HEK293 (cell line): ENCODE measurements at regions not wholly inside any gene's neighbourhood (a gene's known extent, or its start where the extent isn't known, plus 50 kb on each side); places are given as distances from the start of the nearest gene placed in this dataset.

Experiments
- ATF2 ChIP-seq: fragments of 450-650 bp; formaldehyde crosslinking; IDR thresholded peaks from 2 replicates; pipeline ENCODE4 v1.5.1; 2016; ENCODE audit warnings: missing biosample characterization, missing genetic modification characterization, low read depth
- EGR2 ChIP-seq: fragments of 450-650 bp; formaldehyde crosslinking; IDR thresholded peaks from 2 replicates; pipeline ENCODE4 v1.5.1; 2016; ENCODE audit warnings: low read depth, missing biosample characterization, missing genetic modification characterization
- IKZF3 ChIP-seq: fragments of 450-650 bp; IDR thresholded peaks from 2 replicates; pipeline ENCODE4 v1.5.0; 2018; ENCODE audit warnings: missing biosample characterization, mild to moderate bottlenecking, missing genetic modification characterization, moderate library complexity
- KLF8 ChIP-seq: fragments of 450-650 bp; formaldehyde crosslinking; IDR thresholded peaks from 2 replicates; pipeline ENCODE4 v1.5.1; 2016; ENCODE audit warnings: missing biosample characterization, missing genetic modification characterization
- SP2 ChIP-seq: fragments of 450-650 bp; formaldehyde crosslinking; IDR thresholded peaks from 2 replicates; pipeline ENCODE4 v1.5.1; 2016; ENCODE audit warnings: missing biosample characterization, missing genetic modification characterization
- ZBTB1 ChIP-seq: fragments of 450-650 bp; formaldehyde crosslinking; IDR thresholded peaks from 2 replicates; pipeline ENCODE4 v1.5.1; 2016; ENCODE audit warnings: missing biosample characterization, missing genetic modification characterization
- ZBTB11 ChIP-seq: fragments of 450-650 bp; formaldehyde crosslinking; conservative IDR thresholded peaks from 2 replicates; pipeline ENCODE4 v1.5.1; 2016; ENCODE audit warnings: low read depth, missing biosample characterization, missing genetic modification characterization
- ZBTB26 ChIP-seq: fragments of 450-650 bp; formaldehyde crosslinking; optimal IDR thresholded peaks from 2 replicates; pipeline ENCODE3; 2016; ENCODE audit warnings: missing biosample characterization, mild to moderate bottlenecking, missing genetic modification characterization
- ZFP3 ChIP-seq: fragments of 450-650 bp; formaldehyde crosslinking; IDR thresholded peaks from 2 replicates; pipeline ENCODE4 v1.5.1; 2016; ENCODE audit warnings: low read depth, missing biosample characterization, missing genetic modification characterization
- ZFP69B ChIP-seq: fragments of 450-650 bp; formaldehyde crosslinking; IDR thresholded peaks from 2 replicates; pipeline ENCODE4 v1.5.1; 2016; ENCODE audit warnings: missing biosample characterization, missing genetic modification characterization
- TF ChIP-seq, protein P1 (sequence below): fragments of 450-650 bp; formaldehyde crosslinking; IDR thresholded peaks from 2 replicates; pipeline ENCODE4 v1.5.1; 2016; ENCODE audit warnings: missing biosample characterization, missing genetic modification characterization
- TF ChIP-seq, protein P2 (sequence below): fragments of 450-650 bp; formaldehyde crosslinking; IDR thresholded peaks from 2 replicates; pipeline ENCODE4 v1.5.1; 2016; ENCODE audit warnings: missing biosample characterization, missing genetic modification characterization
- TF ChIP-seq, protein P3 (sequence below): fragments of 450-650 bp; formaldehyde crosslinking; IDR thresholded peaks from 2 replicates; pipeline ENCODE4 v1.5.1; 2017; ENCODE audit warnings: missing biosample characterization, missing genetic modification characterization
- TF ChIP-seq, protein P4 (sequence below): fragments of 450-650 bp; formaldehyde crosslinking; IDR thresholded peaks from 2 replicates; pipeline ENCODE4 v1.5.1; 2016; ENCODE audit warnings: missing biosample characterization, missing genetic modification characterization

GRCh38 chr2:215535741-215536140 is 99.9 kb upstream of the FN1 start:
- TF ChIP-seq, protein P1, sequence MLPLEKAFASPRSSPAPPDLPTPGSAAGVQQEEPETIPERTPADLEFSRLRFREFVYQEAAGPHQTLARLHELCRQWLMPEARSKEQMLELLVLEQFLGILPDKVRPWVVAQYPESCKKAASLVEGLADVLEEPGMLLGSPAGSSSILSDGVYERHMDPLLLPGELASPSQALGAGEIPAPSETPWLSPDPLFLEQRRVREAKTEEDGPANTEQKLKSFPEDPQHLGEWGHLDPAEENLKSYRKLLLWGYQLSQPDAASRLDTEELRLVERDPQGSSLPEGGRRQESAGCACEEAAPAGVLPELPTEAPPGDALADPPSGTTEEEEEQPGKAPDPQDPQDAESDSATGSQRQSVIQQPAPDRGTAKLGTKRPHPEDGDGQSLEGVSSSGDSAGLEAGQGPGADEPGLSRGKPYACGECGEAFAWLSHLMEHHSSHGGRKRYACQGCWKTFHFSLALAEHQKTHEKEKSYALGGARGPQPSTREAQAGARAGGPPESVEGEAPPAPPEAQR (tag by site-specific recombination) = no peak
- TF ChIP-seq IKZF3 (tag by site-specific recombination) = no peak
- no peak for TF ChIP-seq ZFP69B
- TF ChIP-seq, protein P2, sequence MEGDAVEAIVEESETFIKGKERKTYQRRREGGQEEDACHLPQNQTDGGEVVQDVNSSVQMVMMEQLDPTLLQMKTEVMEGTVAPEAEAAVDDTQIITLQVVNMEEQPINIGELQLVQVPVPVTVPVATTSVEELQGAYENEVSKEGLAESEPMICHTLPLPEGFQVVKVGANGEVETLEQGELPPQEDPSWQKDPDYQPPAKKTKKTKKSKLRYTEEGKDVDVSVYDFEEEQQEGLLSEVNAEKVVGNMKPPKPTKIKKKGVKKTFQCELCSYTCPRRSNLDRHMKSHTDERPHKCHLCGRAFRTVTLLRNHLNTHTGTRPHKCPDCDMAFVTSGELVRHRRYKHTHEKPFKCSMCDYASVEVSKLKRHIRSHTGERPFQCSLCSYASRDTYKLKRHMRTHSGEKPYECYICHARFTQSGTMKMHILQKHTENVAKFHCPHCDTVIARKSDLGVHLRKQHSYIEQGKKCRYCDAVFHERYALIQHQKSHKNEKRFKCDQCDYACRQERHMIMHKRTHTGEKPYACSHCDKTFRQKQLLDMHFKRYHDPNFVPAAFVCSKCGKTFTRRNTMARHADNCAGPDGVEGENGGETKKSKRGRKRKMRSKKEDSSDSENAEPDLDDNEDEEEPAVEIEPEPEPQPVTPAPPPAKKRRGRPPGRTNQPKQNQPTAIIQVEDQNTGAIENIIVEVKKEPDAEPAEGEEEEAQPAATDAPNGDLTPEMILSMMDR (tag by site-specific recombination) = no peak
- TF ChIP-seq, protein P3, sequence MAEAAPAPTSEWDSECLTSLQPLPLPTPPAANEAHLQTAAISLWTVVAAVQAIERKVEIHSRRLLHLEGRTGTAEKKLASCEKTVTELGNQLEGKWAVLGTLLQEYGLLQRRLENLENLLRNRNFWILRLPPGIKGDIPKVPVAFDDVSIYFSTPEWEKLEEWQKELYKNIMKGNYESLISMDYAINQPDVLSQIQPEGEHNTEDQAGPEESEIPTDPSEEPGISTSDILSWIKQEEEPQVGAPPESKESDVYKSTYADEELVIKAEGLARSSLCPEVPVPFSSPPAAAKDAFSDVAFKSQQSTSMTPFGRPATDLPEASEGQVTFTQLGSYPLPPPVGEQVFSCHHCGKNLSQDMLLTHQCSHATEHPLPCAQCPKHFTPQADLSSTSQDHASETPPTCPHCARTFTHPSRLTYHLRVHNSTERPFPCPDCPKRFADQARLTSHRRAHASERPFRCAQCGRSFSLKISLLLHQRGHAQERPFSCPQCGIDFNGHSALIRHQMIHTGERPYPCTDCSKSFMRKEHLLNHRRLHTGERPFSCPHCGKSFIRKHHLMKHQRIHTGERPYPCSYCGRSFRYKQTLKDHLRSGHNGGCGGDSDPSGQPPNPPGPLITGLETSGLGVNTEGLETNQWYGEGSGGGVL (tag by site-specific recombination) = no peak
- TF ChIP-seq, protein P4, sequence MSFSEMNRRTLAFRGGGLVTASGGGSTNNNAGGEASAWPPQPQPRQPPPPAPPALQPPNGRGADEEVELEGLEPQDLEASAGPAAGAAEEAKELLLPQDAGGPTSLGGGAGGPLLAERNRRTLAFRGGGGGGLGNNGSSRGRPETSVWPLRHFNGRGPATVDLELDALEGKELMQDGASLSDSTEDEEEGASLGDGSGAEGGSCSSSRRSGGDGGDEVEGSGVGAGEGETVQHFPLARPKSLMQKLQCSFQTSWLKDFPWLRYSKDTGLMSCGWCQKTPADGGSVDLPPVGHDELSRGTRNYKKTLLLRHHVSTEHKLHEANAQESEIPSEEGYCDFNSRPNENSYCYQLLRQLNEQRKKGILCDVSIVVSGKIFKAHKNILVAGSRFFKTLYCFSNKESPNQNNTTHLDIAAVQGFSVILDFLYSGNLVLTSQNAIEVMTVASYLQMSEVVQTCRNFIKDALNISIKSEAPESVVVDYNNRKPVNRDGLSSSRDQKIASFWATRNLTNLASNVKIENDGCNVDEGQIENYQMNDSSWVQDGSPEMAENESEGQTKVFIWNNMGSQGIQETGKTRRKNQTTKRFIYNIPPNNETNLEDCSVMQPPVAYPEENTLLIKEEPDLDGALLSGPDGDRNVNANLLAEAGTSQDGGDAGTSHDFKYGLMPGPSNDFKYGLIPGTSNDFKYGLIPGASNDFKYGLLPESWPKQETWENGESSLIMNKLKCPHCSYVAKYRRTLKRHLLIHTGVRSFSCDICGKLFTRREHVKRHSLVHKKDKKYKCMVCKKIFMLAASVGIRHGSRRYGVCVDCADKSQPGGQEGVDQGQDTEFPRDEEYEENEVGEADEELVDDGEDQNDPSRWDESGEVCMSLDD (tag by site-specific recombination) = no peak
- TF ChIP-seq ZBTB26 = no peak
- no peak for TF ChIP-seq KLF8 (tag by site-specific recombination)
- TF ChIP-seq ZFP3 (tag by site-specific recombination) = no peak
- TF ChIP-seq SP2 (tag by site-specific recombination) = no peak
- no peak for TF ChIP-seq EGR2 (tag by site-specific recombination)
- TF ChIP-seq ZBTB11 (tag by site-specific recombination) = no peak
- no peak for TF ChIP-seq ZBTB1 (tag by site-specific recombination)
- no peak for TF ChIP-seq ATF2
